ENCODE measurements at regions not wholly inside any gene's neighbourhood (a gene's known extent, or its start where the extent isn't known, plus 50 kb on each side); places are given as distances from the start of the nearest gene placed in this dataset.

GRCh38 chr18:47480166-47480565 is 228.7 kb upstream of the SKOR2 start:
- Histone ChIP-seq H3K27ac (no peak overlapping the region), H3K4me1 (no peaks in the 10 kb centered on the region), H3K9me3 (no peaks in the 10 kb centered on the region), H3K27me3 (no peaks in the 10 kb centered on the region), H3K36me3 (no peaks in the 10 kb centered on the region), H3K4me3 (no peak overlapping the region)
- no peak for DNase-seq (ENCODE audit: low spot score in 2 of 2)
- TF ChIP-seq POLR2A (IDR thresholded peaks at IDR 0.05), result no peak
- no peak for TF ChIP-seq EP300 (IDR thresholded peaks at IDR 0.05)
- TF ChIP-seq, protein P1, sequence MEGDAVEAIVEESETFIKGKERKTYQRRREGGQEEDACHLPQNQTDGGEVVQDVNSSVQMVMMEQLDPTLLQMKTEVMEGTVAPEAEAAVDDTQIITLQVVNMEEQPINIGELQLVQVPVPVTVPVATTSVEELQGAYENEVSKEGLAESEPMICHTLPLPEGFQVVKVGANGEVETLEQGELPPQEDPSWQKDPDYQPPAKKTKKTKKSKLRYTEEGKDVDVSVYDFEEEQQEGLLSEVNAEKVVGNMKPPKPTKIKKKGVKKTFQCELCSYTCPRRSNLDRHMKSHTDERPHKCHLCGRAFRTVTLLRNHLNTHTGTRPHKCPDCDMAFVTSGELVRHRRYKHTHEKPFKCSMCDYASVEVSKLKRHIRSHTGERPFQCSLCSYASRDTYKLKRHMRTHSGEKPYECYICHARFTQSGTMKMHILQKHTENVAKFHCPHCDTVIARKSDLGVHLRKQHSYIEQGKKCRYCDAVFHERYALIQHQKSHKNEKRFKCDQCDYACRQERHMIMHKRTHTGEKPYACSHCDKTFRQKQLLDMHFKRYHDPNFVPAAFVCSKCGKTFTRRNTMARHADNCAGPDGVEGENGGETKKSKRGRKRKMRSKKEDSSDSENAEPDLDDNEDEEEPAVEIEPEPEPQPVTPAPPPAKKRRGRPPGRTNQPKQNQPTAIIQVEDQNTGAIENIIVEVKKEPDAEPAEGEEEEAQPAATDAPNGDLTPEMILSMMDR (IDR thresholded peaks at IDR 0.05), result no peak
- WGBS, 2 donors, result 72 to 79% methylated on average over 4 of the region's 4 CpGs

GRCh38 chr18:47471784-47472183 is 220.3 kb upstream of the SKOR2 start:
- Histone ChIP-seq H3K4me3 (no peak overlapping the region), H3K27me3 (no peaks in the 10 kb centered on the region), H3K27ac (no peak overlapping the region), H3K36me3 (no peaks in the 10 kb centered on the region), H3K9me3 (no peaks in the 10 kb centered on the region), H3K4me1 (no peaks in the 10 kb centered on the region)
- no peak for DNase-seq (ENCODE audit: low spot score in 2 of 2)
- WGBS, 2 donors, result 78 to 83% methylated on average over 2 of the region's 2 CpGs
- TF ChIP-seq POLR2A (IDR thresholded peaks at IDR 0.05) (no peak), EP300 (IDR thresholded peaks at IDR 0.05) (no peak)
- TF ChIP-seq, protein P1 (IDR thresholded peaks at IDR 0.05), result no peak

- TF ChIP-seq POLR2A (IDR thresholded peaks at IDR 0.05) (no peak), EP300 (IDR thresholded peaks at IDR 0.05) (no peak)
- TF ChIP-seq, protein P1 (IDR thresholded peaks at IDR 0.05), result no peak
- 67 to 73% methylated on average over 2 of the region's 2 CpGs for WGBS, 2 donors
- DNase-seq (ENCODE audit: low spot score in 2 of 2), result no peak
- no peaks in the 10 kb centered on the region for H3K27me3 ChIP-seq
- H3K4me3 ChIP-seq, result no peak overlapping the region
- H3K36me3 ChIP-seq, result no peaks in the 10 kb centered on the region
- no peaks in the 10 kb centered on the region for H3K4me1 ChIP-seq
- no peak overlapping the region for H3K27ac ChIP-seq
- H3K9me3 ChIP-seq, result no peaks in the 10 kb centered on the region
Measured at GRCh38 chr18:47470941-47471340, 219.5 kb upstream of the SKOR2 start.

GRCh38 chr18:47469576-47469975 is 218.1 kb upstream of the SKOR2 start:
- 64 to 68% methylated on average over 2 of the region's 2 CpGs for WGBS, 2 donors
- no peak overlapping the region for H3K4me3 ChIP-seq
- no peak for DNase-seq (ENCODE audit: low spot score in 2 of 2)
- no peak overlapping the region for H3K27ac ChIP-seq
- H3K9me3 ChIP-seq, result no peaks in the 10 kb centered on the region
- H3K27me3 ChIP-seq, result no peaks in the 10 kb centered on the region
- no peaks in the 10 kb centered on the region for H3K36me3 ChIP-seq
- no peaks in the 10 kb centered on the region for H3K4me1 ChIP-seq
- TF ChIP-seq POLR2A (IDR thresholded peaks at IDR 0.05), result no peak
- TF ChIP-seq EP300 (IDR thresholded peaks at IDR 0.05), result no peak
- TF ChIP-seq, protein P1 (IDR thresholded peaks at IDR 0.05), result no peak

DNA sequence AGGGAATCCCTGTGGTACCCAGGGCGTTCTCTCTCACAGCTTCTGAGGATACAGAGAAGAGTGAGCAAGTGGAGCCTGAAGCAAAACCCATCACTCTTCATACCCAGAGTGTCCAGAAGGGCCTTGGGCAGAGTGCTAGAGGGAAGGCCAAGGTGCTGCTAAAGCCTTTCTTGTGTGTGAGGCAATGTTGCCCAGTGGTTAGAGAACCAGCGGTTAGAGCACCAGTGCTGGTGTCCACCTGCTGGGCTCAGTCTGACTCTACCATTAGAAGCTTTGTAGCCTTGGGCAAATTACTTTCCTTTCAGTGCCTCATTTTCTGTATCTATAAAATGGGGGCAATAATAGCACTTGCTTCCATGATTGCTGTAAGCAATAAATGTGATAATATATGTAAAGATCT is 210.5 kb upstream of the SKOR2 start:
- H3K9me3 ChIP-seq, result no peaks in the 10 kb centered on the region
- H3K4me1 ChIP-seq, result no peaks in the 10 kb centered on the region
- no peaks in the 10 kb centered on the region for H3K27me3 ChIP-seq
- no peak overlapping the region for H3K27ac ChIP-seq
- TF ChIP-seq EP300 (IDR thresholded peaks at IDR 0.05), result no peak
- no peak for TF ChIP-seq POLR2A (IDR thresholded peaks at IDR 0.05)
- TF ChIP-seq, protein P1 (IDR thresholded peaks at IDR 0.05), result no peak
- 81 to 83% methylated on average over 2 of the region's 2 CpGs for WGBS, 2 donors
- DNase-seq (ENCODE audit: low spot score in 2 of 2), result no peak
- H3K36me3 ChIP-seq, result no peaks in the 10 kb centered on the region
- H3K4me3 ChIP-seq, result no peak overlapping the region

Measured in tibial nerve (tissue), 4 donors.